ENCODE measurements at regions not wholly inside any gene's neighbourhood (a gene's known extent, or its start where the extent isn't known, plus 50 kb on each side); places are given as distances from the start of the nearest gene placed in this dataset.
"Not testable (repeated sequence)": the region's sequence is repeated elsewhere in the genome, so short reads cannot be mapped to it uniquely, and the experiment has no call there.

DNA sequence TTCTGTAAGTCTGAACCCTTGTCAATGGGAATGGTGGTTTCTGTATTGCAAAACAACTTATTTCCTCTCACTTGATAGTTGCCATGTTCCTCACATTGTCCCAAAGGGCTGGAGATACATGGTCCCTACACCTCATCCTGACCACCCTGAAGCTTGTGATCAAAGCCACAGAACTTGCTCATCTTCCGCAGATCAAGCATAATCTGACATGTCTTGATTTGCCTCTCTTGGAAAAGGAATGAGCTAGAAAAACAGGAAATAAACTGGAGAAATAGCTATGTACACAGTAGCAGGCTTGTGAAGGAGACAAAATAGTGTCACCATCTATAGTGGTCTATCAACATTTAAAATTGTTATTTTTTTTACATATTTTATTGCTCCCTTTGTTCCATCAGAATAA lies 871.9 kb upstream of the C9orf72 start:
- no peak for DNase-seq (ENCODE audit: low read depth)

DNA sequence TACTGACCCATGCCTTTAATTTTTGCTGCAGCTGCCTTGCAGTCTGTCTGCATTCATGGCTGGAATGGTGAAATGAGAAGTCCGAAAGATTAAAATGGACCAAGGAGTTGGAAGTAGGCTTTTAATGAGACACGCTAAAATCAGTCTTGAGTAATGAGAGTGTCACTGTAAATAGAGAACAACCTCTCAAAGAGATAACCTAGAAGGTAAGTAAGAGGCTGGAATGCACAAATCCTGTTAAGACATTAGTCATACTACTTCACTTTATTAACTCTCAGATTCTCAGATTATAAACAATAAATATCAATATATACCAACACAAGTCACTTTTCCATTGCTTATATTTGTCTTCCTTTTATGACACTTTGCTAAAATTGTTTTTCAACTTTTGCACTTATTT lies 880.6 kb upstream of the C9orf72 start:
- no peak for DNase-seq (ENCODE audit: low read depth)

DNA sequence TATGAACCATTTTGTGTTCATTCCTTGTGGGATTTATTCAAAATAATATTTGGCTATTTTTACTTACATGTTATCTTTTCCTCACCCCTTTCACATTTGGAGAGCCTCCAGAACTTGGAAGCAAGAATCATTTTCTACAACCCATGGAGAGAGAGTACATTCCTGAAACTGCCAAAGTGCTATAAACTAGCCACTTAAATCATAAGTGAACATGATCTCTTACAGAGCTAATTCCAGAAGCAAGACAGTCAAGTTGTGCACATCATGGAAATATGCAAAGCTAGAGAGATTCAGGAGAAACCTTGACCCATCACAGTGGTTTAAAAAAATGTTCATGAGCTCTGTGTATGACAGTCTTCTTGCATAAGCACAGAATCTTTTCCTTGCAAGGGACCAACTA lies 883.6 kb upstream of the C9orf72 start:
- no peak for DNase-seq (ENCODE audit: low read depth)

DNA sequence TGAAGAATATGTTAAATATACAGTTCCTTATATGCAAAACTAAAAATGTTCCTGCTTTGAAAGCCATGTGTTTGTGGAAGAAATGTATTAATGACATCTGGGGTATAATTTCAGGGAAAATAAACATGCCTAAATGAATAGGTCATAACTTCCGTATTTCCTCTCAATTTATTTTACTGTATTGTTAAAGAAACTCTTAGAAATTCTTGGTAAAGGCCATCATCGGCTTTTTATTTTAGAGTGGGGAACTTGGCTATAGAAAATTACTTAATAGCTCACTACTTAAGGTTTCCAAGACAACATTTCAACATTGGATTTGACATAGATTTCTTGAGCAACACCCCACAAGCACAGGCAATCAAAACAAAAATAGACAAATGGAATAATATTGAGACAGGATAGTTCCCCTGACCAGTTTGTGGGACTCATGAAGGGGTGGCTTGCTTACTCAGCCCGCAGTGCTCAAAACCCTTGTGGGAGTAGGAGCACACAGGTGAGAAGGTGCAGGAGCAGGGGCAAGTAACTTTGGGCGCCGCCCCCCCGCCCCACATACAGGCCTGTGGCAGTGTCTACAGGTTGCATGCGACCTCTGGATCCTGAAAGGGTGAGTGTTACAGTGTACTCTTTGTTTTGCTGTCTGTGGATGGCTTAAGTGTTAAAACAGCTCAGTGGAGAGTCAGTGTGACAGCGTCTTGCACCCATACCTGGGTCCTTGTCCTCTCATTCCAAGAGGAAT lies 891.4 kb upstream of the C9orf72 start:
- no peak for DNase-seq (ENCODE audit: low read depth)

DNA sequence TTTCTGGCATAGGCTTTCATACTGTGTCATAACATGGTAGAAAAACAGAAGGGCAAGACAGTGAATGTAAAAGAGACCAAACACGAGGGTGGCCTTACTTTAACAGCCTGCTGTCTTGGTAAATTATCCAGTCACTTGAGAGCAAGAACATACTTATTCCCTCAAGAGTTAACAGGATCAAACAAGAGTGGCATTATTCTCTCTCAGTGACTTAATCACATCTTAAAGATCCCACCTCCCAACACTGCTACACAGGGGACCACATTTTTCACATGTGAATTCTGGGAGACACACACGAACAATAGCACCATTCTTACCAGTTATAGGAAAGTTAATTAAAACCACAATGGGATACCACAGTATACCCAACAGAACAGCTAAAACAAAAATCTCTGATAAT lies 898.0 kb upstream of the C9orf72 start:
- no peak for DNase-seq (ENCODE audit: low read depth)

DNA sequence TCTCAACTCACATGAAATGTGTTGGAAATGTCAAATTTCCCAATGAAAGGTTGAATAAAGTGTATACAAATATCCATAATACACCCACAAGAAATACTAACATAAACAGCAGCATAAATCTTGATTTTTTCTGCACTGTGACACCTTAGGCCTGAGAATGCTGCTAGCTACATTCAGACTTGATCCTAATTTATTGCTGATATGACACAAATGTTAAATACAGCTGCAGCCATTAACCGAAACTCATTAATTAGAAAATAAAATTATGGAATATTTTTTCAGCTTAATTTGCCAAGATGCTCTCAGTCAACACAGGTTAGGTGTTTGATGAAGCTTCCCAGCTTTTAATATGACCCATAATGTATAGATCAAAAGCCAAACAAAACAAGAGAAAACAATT lies 914.3 kb upstream of the C9orf72 start:
- DNase-seq (ENCODE audit: low read depth), result no peak

DNA sequence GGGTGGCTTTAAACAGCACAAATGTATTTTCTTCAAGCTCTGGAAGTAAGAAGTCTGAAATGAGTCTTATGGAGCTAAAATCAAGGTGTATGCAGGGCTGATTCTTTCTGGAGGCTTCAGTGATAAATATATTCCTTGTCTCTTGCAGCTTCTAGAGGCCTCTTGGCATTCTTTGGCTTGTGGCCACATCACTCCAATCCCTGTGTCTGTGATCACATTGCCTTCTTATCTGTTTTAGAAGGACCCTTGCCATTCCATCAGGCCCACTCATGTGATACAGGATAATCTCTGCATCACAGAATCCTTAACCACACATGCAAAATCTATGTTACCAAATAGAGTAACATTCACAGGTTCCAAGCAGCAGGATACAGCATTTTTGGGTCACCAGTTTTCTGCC lies 917.8 kb upstream of the C9orf72 start:
- DNase-seq (ENCODE audit: low read depth), result no peak

DNA sequence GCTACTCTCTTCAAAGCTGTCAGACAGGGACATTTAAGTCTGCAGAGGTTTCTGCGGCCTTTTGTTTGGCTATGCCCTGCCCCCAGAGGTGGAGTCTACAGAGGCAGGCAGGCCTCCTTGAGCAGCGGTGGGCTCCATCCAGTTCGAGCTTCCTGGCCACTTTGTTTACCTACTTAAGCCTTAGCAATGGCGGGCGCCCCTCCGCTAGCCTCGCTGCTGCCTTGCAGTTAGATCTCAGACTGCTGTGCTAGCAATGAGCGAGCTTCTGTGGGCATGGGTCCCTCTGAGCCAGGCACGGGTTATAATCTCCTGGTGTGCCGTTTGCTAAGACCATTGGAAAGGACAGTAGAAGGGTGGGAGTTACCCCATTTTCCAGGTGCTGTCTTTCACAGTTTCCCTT lies 924.9 kb upstream of the C9orf72 start:
- DNase-seq (ENCODE audit: low read depth), result not testable (repeated sequence)

DNA sequence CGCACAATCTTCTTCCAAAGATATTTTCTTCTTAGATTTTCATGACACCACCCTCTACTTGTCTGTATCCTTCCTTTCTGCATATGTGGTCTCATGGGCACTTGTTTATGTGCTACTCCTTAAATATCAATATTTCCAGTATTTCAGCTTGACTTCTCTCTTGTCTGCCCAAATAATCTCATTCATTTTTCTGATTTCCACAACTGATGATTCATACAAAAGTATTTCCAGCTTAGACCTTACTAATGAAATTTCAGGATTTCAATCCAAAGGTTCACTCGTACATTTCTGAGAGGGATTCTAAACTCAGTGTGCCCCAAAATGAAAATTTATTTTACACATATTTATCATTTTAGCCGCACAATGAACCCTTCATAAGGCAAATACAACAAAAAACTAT lies 928.9 kb upstream of the C9orf72 start:
- no peak for DNase-seq (ENCODE audit: low read depth)

DNA sequence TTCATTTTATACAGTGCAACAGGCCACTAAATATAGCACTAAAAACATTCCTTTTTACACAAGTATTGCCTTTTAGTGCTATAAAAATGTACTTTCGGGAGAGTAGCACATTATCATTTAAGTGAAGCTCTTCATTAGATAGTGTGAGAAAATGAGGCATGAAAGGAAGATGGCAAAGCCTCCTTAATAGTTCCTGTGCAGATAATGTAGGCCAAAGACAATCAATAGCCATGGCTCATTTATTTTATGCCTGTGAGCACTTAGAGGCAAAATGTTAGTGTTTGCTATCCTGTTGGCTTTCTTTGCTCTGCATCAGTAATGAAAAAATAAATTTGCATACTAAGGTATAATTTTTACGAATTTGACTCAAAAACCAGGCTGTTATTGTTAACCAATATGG lies 929.5 kb upstream of the C9orf72 start:
- no peak for DNase-seq (ENCODE audit: low read depth)

DNA sequence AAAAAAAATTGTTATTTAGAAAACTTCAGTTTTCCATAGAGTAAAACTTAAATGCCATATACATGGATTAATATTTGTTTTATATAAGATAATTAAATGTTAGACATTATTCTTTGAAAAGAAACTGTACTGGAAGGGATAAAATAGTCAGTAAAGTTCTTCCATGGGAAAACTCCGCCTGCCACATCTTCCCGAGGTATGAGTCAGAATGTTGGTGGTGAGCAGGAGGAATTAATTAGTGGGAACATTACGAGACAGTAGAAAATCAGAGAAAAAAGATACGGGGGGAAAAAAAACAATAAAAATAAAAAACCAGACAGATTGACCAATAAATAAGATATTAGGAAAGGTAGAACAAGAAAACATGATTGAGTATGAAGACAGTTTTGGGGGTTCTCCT lies 930.3 kb upstream of the C9orf72 start:
- no peak for DNase-seq (ENCODE audit: low read depth)

DNA sequence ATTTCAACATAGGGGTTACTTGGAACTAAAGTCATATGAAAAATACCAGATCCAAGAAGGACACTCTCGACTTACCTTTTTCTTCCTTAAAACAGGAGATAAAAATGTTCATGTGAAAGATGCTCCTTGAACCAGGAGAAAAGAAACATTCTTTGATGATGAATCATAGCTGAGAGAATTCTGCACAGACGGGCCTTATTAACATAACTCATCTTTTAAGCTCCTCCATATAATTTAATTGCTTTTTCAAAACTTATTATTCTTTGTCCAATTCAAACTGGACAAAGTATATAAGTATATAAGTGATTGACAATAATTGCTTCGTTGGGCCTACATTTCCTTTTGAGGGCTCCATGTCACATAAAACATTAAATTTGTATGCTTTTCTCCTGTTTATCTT lies 945.2 kb upstream of the C9orf72 start:
- no peak for DNase-seq (ENCODE audit: low read depth)

DNA sequence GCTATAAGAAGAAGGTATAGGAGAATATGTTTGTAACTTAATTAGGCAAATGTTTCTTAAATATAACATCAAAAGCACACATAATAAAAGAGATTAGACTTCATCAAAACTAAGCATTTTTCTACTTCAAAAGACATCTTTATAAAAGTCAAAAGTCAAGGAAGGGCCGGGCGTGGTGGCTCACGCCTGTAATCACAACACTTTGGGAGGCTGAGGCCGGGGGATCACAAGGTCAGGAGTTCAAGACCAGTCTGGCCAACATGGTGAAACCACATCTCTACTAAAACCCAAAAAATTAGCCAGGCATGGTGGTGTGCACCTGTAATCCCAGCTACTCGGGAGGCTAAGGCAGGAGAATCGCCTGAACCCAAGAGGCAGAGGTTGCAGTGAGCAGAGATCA lies 951.0 kb upstream of the C9orf72 start:
- not testable (repeated sequence) for DNase-seq (ENCODE audit: low read depth)

DNA sequence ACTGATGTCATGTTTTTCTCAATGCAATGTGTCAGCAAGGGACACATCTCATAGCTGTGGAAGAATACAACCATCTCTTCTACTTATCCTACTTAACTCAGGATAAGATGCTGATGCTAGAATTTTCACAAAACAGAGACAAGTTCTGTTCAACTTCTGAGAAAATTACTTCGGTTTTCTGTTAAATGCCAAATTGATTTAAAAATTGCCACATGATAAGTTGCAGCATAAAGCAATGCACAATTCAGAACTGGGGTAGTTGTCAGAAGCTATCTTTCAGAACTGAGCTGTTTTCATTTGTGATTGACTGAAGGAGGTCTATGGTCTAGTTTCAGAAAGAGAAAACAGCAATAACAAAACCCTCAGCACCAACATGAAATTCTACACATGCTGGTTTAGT lies 954.8 kb upstream of the C9orf72 start:
- no peak for DNase-seq (ENCODE audit: low read depth)

DNA sequence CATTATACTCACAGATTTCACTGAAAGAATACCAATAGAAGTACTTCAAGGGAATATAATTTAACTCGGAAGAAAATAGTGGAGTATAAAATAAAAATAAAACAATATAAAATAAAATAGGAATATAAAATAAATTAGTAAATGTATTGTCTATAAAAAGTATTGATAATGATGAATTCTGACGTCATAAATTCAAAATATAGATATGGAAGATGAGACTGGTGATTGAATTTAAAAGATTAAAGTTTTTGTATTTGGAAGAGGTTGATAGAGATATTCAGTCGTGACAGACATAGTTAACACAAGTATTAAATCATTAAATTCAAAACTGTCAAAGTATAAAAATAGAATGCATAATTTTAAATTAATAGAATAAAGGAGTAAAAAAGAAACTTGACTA lies 964.9 kb upstream of the C9orf72 start:
- DNase-seq (ENCODE audit: low read depth), result no peak

DNA sequence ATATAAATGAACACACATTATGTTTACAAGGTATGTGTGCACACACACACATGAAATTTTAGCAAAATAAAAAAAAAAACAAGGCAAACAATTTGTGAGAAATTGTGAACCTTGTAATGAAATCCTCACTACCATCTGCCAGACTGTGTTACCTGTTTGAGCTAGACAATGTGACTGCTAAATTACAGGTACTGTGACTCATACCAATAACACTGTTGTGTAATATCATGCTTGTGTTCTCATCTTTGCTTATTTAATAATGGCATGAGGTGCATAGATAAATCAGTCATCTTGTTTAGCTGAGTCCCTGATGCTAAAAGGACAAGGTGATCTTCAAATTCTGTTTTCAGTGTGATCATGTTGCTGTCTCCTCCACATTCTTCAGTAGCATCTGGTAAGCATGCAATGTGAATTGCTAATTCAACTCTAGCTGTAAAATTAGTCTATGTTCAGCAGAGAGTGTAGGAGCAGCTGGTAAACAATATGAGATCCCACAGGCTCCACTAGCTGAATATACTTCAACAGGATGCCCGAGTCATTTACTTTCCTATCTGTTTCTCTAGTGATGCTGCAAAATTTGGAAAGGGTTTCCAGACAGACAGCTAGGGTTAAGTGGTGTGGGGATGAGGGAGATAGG lies 966.3 kb upstream of the C9orf72 start:
- peak; percentile 16 for DNase-seq (ENCODE audit: low read depth)

DNA sequence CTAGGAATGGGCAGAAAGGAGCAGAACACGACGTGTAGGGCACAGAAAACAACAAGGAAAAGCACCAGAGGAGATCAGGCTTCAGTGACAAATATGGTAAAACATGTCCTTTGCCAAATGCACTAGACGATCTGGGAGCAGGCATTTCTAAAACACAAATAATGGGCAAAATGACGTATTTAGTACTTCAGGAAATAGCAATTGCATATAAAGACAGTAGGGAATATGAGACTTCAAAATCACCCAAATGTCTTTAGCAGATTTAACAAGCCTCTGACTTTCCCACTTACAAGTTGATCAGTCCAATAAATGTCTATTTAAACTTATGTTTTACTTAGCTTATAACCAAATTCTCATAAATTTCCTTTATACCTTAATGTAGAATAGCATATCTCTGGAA lies 969.6 kb upstream of the C9orf72 start:
- DNase-seq (ENCODE audit: low read depth), result no peak

DNA sequence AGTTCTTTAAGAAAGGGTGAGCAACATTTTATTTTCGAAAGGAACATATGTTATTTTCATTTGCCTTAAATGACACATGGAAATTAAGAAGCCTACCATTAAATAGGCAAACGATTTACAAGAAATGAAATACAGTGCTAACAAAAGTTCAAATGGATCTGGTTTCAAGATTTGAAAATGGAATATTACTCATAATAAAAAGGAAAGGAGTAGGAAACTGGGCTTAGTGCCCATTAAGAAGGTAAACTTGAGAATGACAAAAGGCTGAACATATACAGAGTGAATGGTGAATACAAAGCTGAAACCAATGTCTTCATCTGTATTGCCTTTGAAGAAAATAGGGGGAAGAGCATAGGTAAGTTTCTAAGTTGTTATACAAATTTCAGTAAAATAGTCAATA lies 974.2 kb upstream of the C9orf72 start:
- no peak for DNase-seq (ENCODE audit: low read depth)

DNA sequence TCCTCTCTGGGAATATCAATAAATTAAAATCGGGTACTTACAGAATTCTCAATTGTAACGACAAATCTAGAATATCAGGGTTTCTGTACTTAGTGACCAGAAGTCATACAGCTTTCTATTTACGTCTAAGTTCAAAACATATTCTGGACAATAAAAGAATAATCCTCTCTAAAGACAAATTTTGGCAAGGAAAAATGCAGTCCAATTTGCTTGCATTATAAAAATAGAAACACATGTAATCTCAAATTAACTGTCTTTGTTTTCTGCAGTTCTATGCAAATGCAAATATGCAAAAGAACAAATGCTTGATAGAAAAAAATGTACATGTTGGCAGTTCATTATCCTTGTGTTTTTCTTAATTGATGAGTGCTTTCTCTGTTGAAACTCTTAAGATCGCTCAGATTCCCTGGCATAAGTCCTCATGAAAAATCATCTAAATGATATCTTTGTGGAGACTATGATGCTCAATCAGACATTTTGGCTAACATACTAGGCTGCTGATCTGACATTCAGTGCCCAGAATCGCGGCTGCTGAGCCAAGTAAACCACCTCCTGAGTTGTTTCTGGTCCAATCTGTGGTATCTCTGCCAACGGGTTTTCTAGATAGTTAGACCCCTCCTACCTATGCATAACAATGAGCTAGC lies 990.1 kb upstream of the C9orf72 start:
- DNase-seq (ENCODE audit: low read depth), result no peak

DNA sequence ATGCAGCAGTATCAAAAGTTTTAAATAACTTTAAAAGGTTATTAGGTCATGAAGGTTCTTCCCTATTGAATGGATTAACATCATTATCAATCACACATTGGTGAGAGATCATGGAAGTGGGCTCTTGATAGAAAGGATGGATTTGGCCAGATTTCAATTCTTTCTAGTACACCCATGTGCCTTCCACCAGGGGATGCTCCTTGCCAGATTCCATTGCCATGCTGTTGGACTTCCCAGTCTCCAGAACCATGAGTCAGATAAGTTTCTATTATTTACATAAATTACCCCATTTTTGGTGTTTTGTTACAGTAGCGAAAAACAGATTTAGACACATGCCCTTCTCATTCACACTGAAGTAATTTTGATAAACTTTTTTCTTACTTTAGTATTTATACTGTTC lies 1010.6 kb upstream of the C9orf72 start:
- DNase-seq (ENCODE audit: low read depth), result no peak

DNA sequence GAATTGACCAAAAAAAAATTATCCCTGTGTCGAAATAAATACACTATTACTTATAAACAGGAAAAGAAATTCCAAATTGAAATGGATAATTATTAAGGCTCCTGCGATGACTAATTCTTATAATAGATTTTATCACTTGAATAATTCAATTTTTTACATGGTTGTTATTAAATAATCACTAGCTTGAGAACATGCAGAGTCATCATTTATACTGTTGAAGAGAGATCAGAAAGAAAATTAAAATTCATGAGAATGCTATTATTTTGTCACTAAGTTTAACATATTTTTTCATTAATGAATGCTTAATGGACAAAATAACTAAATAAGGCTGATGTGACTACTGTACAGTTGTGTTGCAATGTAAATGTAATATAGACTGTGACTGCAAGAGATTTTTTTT lies 1011.3 kb upstream of the C9orf72 start:
- DNase-seq (ENCODE audit: low read depth), result no peak

DNA sequence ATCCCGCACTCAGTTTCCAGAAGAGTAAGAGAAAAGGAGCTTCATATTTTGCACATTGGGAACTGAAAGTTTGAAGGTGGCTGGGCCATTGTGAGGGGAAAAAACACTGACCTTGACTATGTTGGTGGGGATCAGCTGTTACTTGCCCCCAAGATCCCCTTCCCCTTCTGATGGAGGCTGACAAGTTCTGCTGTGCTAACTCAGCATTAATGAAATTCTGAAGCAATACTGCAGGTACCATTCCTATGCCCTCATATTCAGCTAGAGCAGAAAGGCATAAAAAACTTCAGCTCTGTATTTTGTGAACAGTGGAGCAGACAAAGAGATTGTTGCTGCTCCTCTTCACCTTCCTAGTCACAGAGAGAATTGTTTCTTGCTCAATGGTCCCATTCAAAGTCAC lies 1013.8 kb upstream of the C9orf72 start:
- no peak for DNase-seq (ENCODE audit: low read depth)

DNA sequence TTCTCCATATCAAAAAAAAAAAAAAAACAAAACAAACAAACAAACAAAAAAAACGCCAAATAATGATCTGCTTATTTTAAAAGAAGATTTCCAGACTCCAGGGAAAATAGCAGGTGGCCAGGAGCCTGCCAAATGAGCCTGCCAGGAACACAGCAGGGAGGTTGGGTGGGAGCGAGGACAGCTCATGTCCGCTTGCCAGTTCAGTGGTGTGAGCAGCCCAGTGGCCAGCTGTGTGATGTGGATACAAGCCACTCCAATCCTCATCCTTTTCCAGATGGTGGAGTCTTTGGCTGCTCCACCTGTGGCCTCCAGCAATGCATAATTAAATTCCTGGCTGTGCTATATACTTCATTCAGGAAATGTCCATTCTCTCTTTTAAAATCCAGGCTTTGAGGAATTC lies 1025.1 kb upstream of the C9orf72 start:
- no peak for DNase-seq (ENCODE audit: low read depth)

DNA sequence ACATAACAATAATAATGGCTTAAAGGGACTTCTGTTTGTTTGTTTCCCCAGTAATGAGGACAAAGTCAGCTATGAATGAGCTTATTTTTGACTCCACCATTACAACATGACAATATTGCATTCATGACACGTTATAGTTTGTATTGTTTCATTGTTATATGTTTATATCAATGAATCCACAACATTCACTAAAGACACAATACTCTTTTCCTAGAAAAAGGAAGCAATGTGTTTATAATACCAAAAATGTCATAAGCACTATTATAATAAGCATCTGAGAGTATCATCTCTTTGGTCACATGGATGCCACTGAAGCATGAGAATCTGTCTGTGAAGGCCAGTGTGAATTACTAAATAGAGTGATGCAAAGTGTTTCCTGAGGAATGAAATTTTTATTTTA lies 1026.9 kb upstream of the C9orf72 start:
- DNase-seq (ENCODE audit: low read depth), result no peak

All from renal cortical epithelial cell (primary cell).